Astrocyte (in vitro differentiated cells and primary cell): ENCODE measurements at regions not wholly inside any gene's neighbourhood (a gene's known extent, or its start where the extent isn't known, plus 50 kb on each side); places are given as distances from the start of the nearest gene placed in this dataset.

ENCODE experiments used
- CTCF ChIP-seq: IDR thresholded peaks from 2 replicates; pipeline ENCODE4 v1.5.1; 2011; ENCODE audit warnings: low read depth, mild to moderate bottlenecking, inconsistent platforms, low read length, moderate library complexity; ENCODE audit not compliant: insufficient read depth
- EZH2 ChIP-seq: IDR thresholded peaks from 2 replicates; pipeline ENCODE4 v1.6.1; 2012; ENCODE audit warnings: mild to moderate bottlenecking, low read length, inconsistent platforms; ENCODE audit not compliant: insufficient read depth

GRCh38 chr21:17900281-17900989, 81.3 kb upstream of the C21orf91 start:
- TF ChIP-seq CTCF (no peak), EZH2 (no peak)
